NCI-H1417 treated with DMSO at 0.1 percent for 48 hours (cell line): ENCODE measurements at regions not wholly inside any gene's neighbourhood (a gene's known extent, or its start where the extent isn't known, plus 50 kb on each side); places are given as distances from the start of the nearest gene placed in this dataset.
"Not testable (repeated sequence)": the region's sequence is repeated elsewhere in the genome, so short reads cannot be mapped to it uniquely, and the experiment has no call there.

Experiments used
- DNase-seq: peaks from one replicate; lab custom pipeline; 2025; lab: John Stamatoyannopoulos, UW

DNA sequence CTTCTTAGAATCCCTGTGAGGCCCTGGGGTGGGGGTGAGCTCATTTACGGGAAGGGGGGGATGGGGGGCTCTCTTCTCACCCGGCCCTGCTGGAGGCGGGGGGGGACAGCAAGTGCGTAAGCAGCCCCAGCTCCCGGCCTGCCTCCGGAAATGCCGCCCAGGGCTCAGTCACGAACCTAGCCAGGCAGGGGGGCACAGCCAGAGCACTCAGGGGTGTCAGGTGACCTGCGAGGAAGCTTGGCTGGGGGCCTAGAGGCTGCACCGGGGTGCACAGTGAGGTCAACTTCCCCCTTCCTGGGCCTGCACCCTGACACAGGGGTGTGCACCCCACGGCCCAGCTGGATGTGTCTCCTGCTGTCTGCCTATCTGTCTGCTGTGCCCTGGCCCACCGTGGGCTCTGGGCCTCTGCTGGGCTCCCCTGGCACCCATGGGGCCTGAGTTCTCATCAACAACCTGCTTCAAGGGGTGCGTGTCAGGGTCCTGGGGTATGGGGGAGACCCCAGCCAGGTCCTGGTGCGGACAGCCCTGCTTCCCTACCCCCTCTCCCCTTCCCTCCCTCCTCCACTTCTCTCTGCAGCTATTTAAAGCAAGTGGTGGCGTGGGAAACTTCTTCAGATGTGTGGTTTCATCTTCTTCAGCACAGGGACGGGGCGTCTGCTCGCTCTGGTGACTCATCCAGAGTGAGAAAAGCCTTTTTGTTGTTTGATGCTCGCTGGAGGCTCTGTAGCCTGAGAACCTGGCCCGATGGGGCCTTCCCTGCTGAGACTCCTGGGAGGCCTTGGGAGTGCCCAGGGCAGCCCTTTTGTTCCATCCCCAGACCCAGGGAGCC, 92.5 kb upstream of the RUNX3 start:
- no peak for DNase-seq

DNA sequence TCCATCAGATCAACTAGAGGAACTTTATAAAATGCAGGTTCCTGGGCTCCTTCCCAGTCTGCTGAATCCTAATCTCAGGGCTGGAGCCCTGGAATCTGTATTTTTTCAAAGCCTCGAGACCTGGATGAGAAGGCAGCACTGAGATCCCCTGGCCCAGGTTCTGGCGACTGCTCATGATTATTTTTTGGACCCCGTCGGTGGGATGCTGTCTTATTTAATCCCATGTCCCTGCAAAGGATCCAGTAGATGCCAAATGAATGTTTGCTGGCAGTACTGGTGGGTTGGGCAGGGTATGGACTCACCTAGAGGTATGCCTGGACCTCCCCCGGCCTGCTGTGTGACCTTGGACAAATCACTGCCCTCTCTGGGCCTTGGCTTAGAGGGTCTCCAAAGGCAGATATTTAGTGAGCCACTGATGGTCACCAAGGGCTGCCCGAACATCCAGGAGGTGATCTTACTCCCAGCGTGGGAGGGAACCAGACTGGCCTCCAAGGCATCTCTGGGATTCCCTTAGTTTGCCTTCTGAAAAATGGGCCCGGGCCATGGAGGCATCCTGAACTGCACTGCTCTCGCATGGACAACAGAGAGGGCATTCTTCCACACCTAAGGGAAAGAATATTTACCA, 91.6 kb upstream of the RUNX3 start:
- no peak for DNase-seq

- DNase-seq: no peak
These were observed 90.9 kb upstream of the RUNX3 start for GRCh38 chr1:25020851-25021590.

DNA sequence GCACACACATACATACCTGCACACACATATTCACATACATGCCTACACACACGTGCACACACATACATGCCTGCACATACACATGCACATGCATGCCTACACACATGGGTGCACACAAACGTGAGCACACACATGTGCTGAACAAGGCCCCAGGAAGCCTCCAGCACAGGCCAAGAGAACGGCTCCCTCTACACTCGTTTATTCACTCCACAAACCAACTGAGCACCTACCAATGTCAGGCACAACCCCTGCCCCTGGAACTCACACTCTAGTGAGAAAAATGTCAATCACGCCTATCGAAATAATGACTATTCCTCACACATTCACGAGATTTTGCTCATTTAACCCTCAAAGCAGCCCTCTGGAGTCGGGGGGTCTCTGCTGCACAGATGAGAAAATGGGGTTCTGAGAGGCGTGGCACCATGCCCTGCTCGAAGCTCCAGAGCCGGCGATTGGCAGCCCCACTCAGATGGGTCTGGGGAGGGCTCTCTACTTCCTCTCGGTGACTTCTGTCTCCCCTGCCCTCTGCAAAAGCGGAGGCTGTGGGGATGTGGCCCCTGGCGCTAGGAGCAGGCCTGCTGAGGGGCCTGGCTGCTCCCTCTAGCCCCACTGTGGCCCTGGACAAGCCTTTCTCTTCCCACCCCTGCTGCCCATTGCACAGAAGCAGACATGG, 90.2 kb upstream of the RUNX3 start:
- no peak for DNase-seq

GRCh38 chr1:25019337-25020172, 89.5 kb upstream of the RUNX3 start:
- DNase-seq: no peak

- DNase-seq: no peak
These were observed 88.9 kb upstream of the RUNX3 start for GRCh38 chr1:25018943-25019336.

- DNase-seq: no peak
These were observed 88.1 kb upstream of the RUNX3 start for GRCh38 chr1:25018110-25018735.

DNA sequence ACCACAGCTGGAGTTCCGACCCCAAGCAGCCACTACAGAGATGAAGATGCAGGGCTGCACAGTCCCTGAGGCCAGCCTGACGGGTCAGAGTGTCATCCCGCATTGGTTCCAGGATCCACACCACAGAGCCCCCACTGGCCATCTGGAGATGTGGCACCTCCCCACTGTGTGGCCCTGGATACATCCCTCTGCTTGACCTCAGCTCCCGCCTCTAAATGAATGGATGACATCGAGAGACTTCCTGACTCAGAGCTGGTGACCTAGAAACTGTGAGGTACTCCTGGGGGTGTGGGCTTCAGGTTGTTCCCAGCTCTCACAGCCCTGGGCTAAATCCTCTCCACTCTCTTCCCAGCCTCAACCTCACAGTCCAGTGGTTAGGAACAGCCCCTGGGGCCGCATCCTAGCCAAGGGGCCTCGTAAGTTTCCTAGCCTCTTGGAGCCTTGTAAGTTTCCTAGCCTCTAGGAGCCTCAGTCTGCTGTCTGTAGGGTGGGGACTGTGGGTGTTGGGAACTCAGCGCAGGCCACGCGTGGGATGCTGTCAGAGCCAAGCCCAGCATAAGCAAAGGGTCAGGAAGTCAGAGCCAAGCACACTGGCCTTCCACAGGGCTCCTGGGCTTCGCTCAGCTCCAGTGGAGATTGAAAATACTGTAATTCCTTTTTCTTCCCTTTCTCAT, 87.5 kb upstream of the RUNX3 start:
- no peak for DNase-seq

GRCh38 chr1:25012966-25013962, 83.2 kb upstream of the RUNX3 start:
- no peak for DNase-seq

DNA sequence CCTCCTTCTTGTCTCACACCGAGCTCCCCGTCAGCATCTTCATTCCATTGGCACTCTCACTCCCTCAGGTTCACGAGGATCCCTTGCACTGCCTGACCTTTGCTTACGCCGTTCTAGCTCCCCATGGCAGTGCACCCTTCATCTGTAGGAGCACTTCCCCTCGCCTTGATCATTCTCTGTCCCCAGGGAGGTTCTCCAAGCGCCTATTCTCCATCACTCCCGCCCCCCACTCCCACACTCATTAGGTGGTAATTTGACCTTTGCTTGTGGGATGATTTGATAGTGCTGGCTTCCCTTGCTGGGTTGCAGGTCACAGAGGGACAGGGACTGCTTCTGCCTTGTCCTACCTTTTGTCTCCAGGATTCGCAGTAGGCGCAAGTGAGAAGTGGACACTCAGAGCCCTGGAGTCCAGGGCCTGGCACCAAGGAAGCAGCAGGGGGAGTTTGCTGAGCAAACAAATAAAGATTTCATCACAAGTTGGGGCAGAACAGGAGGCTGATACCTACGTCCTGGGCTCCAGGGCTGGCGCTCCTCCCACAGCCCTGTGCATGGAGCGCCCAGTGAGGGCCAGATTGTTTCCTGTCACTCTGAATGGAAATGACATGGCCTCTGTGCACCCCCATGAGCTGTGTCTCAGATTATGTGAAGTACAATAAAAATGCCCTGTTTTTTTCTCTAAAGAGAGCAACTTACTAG, 82.0 kb upstream of the RUNX3 start:
- no peak for DNase-seq

DNA sequence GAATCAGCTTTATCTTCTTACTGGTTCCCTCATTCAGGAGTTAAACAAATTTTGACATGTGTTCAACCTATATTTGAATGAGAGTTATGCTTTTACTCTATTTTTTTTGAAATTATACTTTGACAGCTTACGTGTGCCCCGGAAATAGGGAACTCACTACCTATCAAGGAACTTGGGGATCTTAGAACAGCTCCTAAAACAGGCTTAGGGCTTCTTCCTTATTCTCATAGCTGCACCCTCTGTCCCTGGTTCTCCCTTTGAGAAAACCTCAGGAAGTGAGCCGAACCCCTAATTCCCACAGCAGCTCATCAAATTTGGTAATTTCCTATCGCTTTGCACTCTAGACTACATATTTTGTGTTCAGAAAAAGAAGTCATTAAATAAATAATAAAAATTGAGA, 81.2 kb upstream of the RUNX3 start:
- no peak for DNase-seq

DNA sequence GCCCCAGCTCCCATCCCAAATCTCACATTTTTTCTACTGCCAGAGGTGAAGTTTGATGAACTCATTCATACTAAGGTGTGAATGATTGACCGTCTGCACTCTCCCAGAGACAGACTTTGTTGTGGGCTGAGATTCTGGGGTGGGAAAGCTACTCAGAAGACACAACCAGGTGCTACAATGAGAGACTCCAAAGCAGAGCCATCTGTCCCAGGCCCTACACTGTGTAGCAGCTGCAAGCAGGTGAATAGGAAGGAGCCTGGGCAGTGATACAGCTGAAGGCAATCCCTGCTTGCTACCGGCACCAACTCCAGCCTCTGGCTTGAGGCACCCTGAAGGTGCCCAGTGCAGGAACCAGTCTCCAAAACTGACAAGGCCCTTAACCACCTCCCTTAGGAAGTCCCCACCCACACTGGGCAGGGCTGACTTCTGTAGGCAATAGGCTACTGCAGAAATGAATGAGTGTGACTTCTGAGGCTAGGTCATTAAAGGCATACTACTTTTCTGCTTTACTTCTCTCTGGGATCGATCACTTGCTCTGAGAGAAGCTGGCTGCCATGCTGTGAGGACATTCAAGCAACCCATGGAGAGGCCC, 79.7 kb upstream of the RUNX3 start:
- no peak for DNase-seq

GRCh38 chr1:25008192-25008485, 78.1 kb upstream of the RUNX3 start:
- DNase-seq: no peak

GRCh38 chr1:25007390-25008191, 77.5 kb upstream of the RUNX3 start:
- not testable (repeated sequence) for DNase-seq

DNA sequence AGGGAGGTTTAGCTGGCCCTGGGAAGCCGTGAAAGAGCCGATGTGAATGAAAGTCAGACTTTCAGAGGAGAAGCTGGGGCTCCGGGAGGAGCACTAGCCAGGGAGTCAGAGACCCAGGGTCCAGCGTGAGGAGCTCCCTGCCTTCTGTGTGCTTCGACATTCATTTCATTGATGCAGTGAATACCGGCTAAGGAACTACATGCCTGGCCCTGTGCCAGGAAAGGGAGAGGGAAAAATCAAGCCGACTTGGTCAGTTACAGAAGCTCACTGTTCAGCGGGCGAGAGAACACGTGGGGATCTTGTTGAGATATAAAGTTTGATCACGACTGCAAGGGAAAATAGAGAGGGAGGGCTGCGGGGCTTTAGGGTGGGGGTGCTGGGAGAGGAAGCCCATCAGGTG, 76.7 kb upstream of the RUNX3 start:
- no peak for DNase-seq

DNA sequence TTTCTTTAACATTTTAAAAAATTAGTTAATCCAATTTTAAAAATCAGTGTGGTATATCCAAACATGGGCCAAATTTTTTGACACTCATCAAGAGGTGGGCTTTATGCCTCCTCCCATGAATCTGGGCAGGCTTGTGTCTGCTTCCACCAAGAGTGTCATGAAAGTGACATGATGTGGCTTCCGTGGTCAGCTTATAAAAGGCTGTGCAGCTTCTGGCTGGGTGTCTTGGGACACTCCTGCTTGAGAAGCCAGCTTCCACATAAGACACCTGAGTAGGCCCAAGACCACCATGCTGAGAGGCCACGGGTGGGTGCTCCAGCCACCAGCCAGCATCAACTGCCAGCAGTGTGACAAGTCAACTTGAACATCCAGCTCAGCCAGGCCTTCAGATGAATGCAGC, 74.3 kb upstream of the RUNX3 start:
- no peak for DNase-seq

GRCh38 chr1:25003457-25004190, 73.5 kb upstream of the RUNX3 start:
- DNase-seq: no peak
